ENCODE measurements at regions not wholly inside any gene's neighbourhood (a gene's known extent, or its start where the extent isn't known, plus 50 kb on each side); places are given as distances from the start of the nearest gene placed in this dataset.

DNA sequence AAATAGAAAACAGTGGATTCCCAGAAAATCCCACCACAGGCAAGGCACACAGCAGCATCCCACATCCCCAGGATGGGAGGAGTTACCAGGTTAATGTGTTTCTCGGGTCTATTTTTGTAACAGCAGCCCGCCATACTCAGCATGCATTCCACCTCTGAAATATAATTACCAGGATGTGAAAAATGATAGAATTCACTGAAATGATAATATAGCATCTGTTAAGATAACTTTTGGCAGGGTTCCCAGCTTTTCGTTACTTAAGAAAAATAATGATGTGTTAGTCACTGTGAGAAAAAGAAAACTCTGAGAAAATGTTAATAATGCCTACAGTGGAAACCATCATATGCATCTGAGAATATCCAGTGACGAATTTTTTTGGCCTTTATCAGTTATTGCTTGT, 87.1 kb downstream of the VCX2 start:
- no peak for ATAC-seq
- no peaks in the 10 kb centered on the region for H3K9me3 ChIP-seq
- intact Hi-C loops (cut with DNase I): no loop called here
- no peaks in the 10 kb centered on the region for H3K27me3 ChIP-seq (ENCODE audit: low read depth)
- no peaks in the 10 kb centered on the region for H3K4me1 ChIP-seq
- no peak for DNase-seq
- no peak overlapping the region for H3K27ac ChIP-seq
- no peaks in the 10 kb centered on the region for H3K36me3 ChIP-seq
- TF ChIP-seq, protein P1, sequence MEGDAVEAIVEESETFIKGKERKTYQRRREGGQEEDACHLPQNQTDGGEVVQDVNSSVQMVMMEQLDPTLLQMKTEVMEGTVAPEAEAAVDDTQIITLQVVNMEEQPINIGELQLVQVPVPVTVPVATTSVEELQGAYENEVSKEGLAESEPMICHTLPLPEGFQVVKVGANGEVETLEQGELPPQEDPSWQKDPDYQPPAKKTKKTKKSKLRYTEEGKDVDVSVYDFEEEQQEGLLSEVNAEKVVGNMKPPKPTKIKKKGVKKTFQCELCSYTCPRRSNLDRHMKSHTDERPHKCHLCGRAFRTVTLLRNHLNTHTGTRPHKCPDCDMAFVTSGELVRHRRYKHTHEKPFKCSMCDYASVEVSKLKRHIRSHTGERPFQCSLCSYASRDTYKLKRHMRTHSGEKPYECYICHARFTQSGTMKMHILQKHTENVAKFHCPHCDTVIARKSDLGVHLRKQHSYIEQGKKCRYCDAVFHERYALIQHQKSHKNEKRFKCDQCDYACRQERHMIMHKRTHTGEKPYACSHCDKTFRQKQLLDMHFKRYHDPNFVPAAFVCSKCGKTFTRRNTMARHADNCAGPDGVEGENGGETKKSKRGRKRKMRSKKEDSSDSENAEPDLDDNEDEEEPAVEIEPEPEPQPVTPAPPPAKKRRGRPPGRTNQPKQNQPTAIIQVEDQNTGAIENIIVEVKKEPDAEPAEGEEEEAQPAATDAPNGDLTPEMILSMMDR (IDR thresholded peaks at IDR 0.05): no peak
- no peak overlapping the region for H3K4me3 ChIP-seq

DNA sequence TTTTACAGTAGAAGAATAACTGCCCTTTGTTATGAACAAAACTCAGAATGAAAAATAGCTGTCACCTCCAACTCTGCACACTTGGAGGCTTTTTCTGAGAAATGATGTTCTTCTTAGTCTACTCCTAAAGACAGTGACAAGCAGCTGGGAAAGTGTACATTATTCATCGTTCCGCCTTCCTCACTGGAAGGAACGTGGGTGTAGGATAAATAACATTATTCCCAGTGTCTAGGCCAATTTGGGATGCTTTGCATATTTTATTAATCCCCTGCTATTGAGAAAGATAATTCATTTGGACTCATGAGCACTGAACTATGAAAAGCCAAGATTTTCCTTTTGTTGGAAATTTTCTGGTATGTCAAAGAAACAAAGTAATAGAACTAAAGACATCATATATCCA, 87.8 kb downstream of the VCX2 start:
- Histone ChIP-seq H3K4me3 (no peak overlapping the region), H3K9me3 (no peaks in the 10 kb centered on the region), H3K36me3 (no peaks in the 10 kb centered on the region), H3K4me1 (no peaks in the 10 kb centered on the region), H3K27ac (no peak overlapping the region), H3K27me3 (ENCODE audit: low read depth) (no peaks in the 10 kb centered on the region)
- no peak for ATAC-seq
- TF ChIP-seq, protein P1 (IDR thresholded peaks at IDR 0.05): no peak
- no peak for DNase-seq
- intact Hi-C loops (cut with DNase I): no loop called here

DNA sequence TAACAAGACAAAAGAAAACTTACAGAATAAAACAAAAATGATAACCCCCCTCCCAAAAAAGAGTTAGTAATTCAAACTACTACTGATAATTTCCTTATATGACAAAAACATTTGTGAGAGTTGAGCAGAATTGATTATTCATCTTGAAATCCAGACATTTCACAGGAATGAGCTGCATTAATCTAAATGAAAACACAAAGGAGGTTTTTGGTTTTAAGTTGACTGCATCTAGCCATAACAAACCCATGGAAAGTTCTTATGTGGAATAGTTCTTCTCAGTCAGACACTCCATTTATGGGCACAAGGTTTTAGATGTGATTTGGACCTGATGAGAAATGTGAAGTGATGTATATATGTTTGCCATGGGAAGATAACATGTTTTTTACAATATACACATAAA, 95.4 kb downstream of the VCX2 start:
- no peaks in the 10 kb centered on the region for H3K27me3 ChIP-seq (ENCODE audit: low read depth)
- ATAC-seq: no peak

DNA sequence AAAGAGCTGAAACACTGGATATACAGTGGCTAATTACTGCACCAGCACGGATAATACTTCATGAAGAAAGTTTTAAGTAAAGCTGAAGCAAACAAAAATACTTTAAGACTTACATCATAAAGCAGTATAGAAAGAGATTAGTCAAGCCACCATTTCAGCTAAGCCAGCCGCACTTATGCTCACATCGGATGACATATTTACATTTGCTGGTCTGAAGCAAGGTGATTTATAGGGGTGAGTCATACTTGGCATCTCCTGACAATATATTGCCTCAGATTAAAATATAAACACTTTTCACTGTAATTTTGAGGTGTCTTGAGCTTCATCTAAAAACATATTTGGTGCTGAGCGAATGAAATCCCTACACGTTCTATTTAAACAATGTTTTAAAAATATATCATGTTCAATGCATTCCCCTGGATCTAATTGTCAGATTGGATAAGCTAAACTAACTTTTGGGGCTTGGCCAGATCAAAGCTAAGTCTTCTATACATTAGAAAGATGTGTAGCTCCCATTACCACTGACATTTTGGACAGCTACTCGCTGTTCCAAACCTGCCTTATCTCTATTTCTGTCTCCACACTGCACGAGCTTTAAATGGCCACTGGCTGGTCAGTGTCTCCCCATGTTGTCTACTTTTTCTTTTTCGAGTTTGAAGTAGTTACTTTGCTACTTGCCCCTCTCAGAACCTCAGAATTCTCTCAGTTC, 103.2 kb downstream of the VCX2 start:
- Histone ChIP-seq H3K9me3 (no peaks in the 10 kb centered on the region), H3K27ac (no peak overlapping the region), H3K4me1 (no peaks in the 10 kb centered on the region), H3K27me3 (ENCODE audit: low read depth) (no peaks in the 10 kb centered on the region), H3K4me3 (no peak overlapping the region), H3K36me3 (no peaks in the 10 kb centered on the region)
- no peak for ATAC-seq
- TF ChIP-seq, protein P1 (IDR thresholded peaks at IDR 0.05): no peak
- no peak for DNase-seq
- intact Hi-C loops (cut with DNase I): no loop called here

More for the DNA sequence above, 95.4 kb downstream of the VCX2 start:
- DNase-seq: no peak
- intact Hi-C loops (cut with DNase I): no loop called here
- Histone ChIP-seq H3K4me1 (no peaks in the 10 kb centered on the region), H3K27ac (no peak overlapping the region), H3K9me3 (no peaks in the 10 kb centered on the region), H3K36me3 (no peaks in the 10 kb centered on the region), H3K4me3 (no peak overlapping the region)
- TF ChIP-seq, protein P1 (IDR thresholded peaks at IDR 0.05): no peak

DNA sequence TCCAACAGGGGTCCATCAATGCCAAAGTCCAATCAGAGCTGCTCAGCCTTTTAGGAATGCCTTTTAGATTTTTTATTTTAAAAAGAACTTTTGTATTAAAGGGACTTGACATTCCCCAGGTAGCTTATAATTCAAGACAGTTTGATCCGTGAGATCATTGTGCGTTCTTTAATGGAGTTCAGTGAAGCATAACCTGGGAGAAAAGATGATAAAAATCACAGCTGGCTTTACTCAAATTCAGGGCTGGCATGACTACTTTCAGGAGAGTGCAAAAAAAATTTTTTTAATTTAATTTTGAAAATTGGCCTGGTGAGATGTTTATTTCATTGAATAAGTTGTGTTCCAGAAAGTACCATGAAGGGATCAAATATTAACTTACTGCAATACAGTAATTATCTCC, 118.2 kb downstream of the VCX2 start:
- H3K27me3 ChIP-seq (ENCODE audit: low read depth): no peaks in the 10 kb centered on the region
- TF ChIP-seq, protein P1 (IDR thresholded peaks at IDR 0.05): no peak
- H3K4me3 ChIP-seq: no peak overlapping the region
- no peak overlapping the region for H3K27ac ChIP-seq
- no peaks in the 10 kb centered on the region for H3K4me1 ChIP-seq
- no peaks in the 10 kb centered on the region for H3K9me3 ChIP-seq
- intact Hi-C loops (cut with DNase I): no loop called here
- no peaks in the 10 kb centered on the region for H3K36me3 ChIP-seq
- DNase-seq (no peak), ATAC-seq (no peak)

All from lower lobe of right lung (tissue), 2 donors.